HEK293 (cell line): ENCODE measurements at regions not wholly inside any gene's neighbourhood (a gene's known extent, or its start where the extent isn't known, plus 50 kb on each side); places are given as distances from the start of the nearest gene placed in this dataset.

Experiments used
- CTCF ChIA-PET: fragments of 350-600 bp; formaldehyde crosslinking; extraction: SDS; loops from one replicate; lab custom pipeline; 2021; ENCODE audit warnings: antibody characterized with exemption; lab: Yijun Ruan, JAX
- POLR2A ChIA-PET: fragments of 300-600 bp; formaldehyde crosslinking; extraction: SDS; loops from one replicate; lab custom pipeline; 2020; ENCODE audit warnings: antibody characterized with exemption, inconsistent platforms; lab: Yijun Ruan, JAX
- H3K27ac ChIP-seq: fragments of 200-500 bp; sonication (Bioruptor generic); 2 replicates; pipeline ENCODE4 v1.5.1; 2014; ENCODE audit warnings: low read depth, low read length, control low read depth, inconsistent platforms; ENCODE audit errors: extremely low read depth
- H3K36me3 ChIP-seq, 2 experiments: fragments of 200-500 bp in 1 of 2; sonication (Bioruptor generic) in 1 of 2; 1 replicate in 1 of 2; 2 replicates in 1 of 2; pipeline ENCODE4 v1.5.1; 2014 to 2017; ENCODE audit warnings: inconsistent platforms in 2 of 2, low read length in 2 of 2; ENCODE audit not compliant: control insufficient read depth in 2 of 2, insufficient read depth in 1 of 2
- H3K4me1 ChIP-seq: fragments of 200-500 bp; sonication (Bioruptor generic); 2 replicates; pipeline ENCODE4 v1.5.1; 2014; ENCODE audit warnings: mild to moderate bottlenecking, low read length, inconsistent platforms; ENCODE audit not compliant: control insufficient read depth, insufficient read depth
- H3K4me3 ChIP-seq: 2 replicates; pipeline ENCODE4 v1.5.1; 2011; ENCODE audit warnings: low read depth, mild to moderate bottlenecking, control low read depth, low read length, moderate library complexity
- H3K9me3 ChIP-seq: fragments of 200-500 bp; sonication (Bioruptor generic); 2 replicates; pipeline ENCODE4 v1.5.1; 2014; ENCODE audit warnings: low read depth, low read length, inconsistent platforms; ENCODE audit not compliant: control insufficient read depth, insufficient read depth
- EGR2 ChIP-seq: fragments of 450-650 bp; formaldehyde crosslinking; IDR thresholded peaks from 2 replicates; pipeline ENCODE4 v1.5.1; 2016; ENCODE audit warnings: low read depth, missing biosample characterization, missing genetic modification characterization
- ELK4 ChIP-seq: IDR thresholded peaks from 2 replicates; pipeline ENCODE4 v1.6.1; 2011; ENCODE audit warnings: mild to moderate bottlenecking, low read depth, low read length, borderline replicate concordance
- REPIN1 ChIP-seq: fragments of 450-650 bp; formaldehyde crosslinking; IDR thresholded peaks from 2 replicates; pipeline ENCODE4 v1.5.1; 2017; ENCODE audit warnings: missing biosample characterization, missing genetic modification characterization, low read depth
- REST ChIP-seq: fragments of 450-650 bp; formaldehyde crosslinking; IDR thresholded peaks from 2 replicates; pipeline ENCODE4 v1.5.1; 2016; ENCODE audit warnings: missing biosample characterization, missing genetic modification characterization
- TRIM28 ChIP-seq: IDR thresholded peaks from 2 replicates; pipeline ENCODE4 v1.6.1; 2011; ENCODE audit warnings: low read length, control low read depth, borderline replicate concordance
- ZBTB11 ChIP-seq: fragments of 450-650 bp; formaldehyde crosslinking; conservative IDR thresholded peaks from 2 replicates; pipeline ENCODE4 v1.5.1; 2016; ENCODE audit warnings: low read depth, missing biosample characterization, missing genetic modification characterization
- ZBTB20 ChIP-seq: fragments of 450-650 bp; formaldehyde crosslinking; IDR thresholded peaks from 2 replicates; pipeline ENCODE4 v1.5.1; 2016; ENCODE audit warnings: missing biosample characterization, missing genetic modification characterization
- ZFP3 ChIP-seq: fragments of 450-650 bp; formaldehyde crosslinking; IDR thresholded peaks from 2 replicates; pipeline ENCODE4 v1.5.1; 2016; ENCODE audit warnings: low read depth, missing biosample characterization, missing genetic modification characterization
- ZIC2 ChIP-seq: fragments of 450-650 bp; formaldehyde crosslinking; IDR thresholded peaks from 2 replicates; pipeline ENCODE4 v1.5.1; 2016; ENCODE audit warnings: missing biosample characterization, missing genetic modification characterization
- ZNF155 ChIP-seq: fragments of 450-650 bp; formaldehyde crosslinking; IDR thresholded peaks from 2 replicates; pipeline ENCODE4 v1.5.1; 2016; ENCODE audit warnings: missing biosample characterization, missing genetic modification characterization
- ZNF157 ChIP-seq: fragments of 450-650 bp; formaldehyde crosslinking; IDR thresholded peaks from 2 replicates; pipeline ENCODE4 v1.5.1; 2016; ENCODE audit warnings: missing biosample characterization, missing genetic modification characterization
- ZNF211 ChIP-seq: fragments of 450-650 bp; formaldehyde crosslinking; IDR thresholded peaks from 2 replicates; pipeline ENCODE4 v1.5.1; 2016; ENCODE audit warnings: low read depth, missing biosample characterization, missing genetic modification characterization
- ZNF221 ChIP-seq: fragments of 450-650 bp; formaldehyde crosslinking; IDR thresholded peaks from 2 replicates; pipeline ENCODE4 v1.5.1; 2017; ENCODE audit warnings: missing biosample characterization, missing genetic modification characterization, borderline replicate concordance
- ZNF248 ChIP-seq: fragments of 450-650 bp; formaldehyde crosslinking; IDR thresholded peaks from 2 replicates; pipeline ENCODE4 v1.5.1; 2017; ENCODE audit warnings: missing biosample characterization, missing genetic modification characterization
- ZNF311 ChIP-seq: fragments of 450-650 bp; formaldehyde crosslinking; IDR thresholded peaks from 2 replicates; pipeline ENCODE4 v1.5.1; 2017; ENCODE audit warnings: missing biosample characterization, missing genetic modification characterization, borderline replicate concordance
- ZNF555 ChIP-seq: fragments of 450-650 bp; formaldehyde crosslinking; conservative IDR thresholded peaks from 2 replicates; pipeline ENCODE4 v1.5.1; 2017; ENCODE audit warnings: missing biosample characterization, mild to moderate bottlenecking, missing genetic modification characterization, inconsistent platforms
- TF ChIP-seq, protein P1 (sequence below): fragments of 450-650 bp; formaldehyde crosslinking; IDR thresholded peaks from 2 replicates; pipeline ENCODE4 v1.5.0; 2017; ENCODE audit warnings: missing biosample characterization, missing genetic modification characterization, borderline replicate concordance
- TF ChIP-seq, protein P2 (sequence below): fragments of 450-650 bp; formaldehyde crosslinking; IDR thresholded peaks from 2 replicates; pipeline ENCODE4 v1.5.1; 2016; ENCODE audit warnings: missing biosample characterization, missing genetic modification characterization
- TF ChIP-seq, protein P3 (sequence below): fragments of 450-650 bp; formaldehyde crosslinking; IDR thresholded peaks from 2 replicates; pipeline ENCODE4 v1.5.1; 2016; ENCODE audit warnings: missing biosample characterization, missing genetic modification characterization
- TF ChIP-seq, protein P4 (sequence below): fragments of 450-650 bp; formaldehyde crosslinking; IDR thresholded peaks from 2 replicates; pipeline ENCODE4 v1.5.1; 2016; ENCODE audit warnings: missing biosample characterization, missing genetic modification characterization

DNA sequence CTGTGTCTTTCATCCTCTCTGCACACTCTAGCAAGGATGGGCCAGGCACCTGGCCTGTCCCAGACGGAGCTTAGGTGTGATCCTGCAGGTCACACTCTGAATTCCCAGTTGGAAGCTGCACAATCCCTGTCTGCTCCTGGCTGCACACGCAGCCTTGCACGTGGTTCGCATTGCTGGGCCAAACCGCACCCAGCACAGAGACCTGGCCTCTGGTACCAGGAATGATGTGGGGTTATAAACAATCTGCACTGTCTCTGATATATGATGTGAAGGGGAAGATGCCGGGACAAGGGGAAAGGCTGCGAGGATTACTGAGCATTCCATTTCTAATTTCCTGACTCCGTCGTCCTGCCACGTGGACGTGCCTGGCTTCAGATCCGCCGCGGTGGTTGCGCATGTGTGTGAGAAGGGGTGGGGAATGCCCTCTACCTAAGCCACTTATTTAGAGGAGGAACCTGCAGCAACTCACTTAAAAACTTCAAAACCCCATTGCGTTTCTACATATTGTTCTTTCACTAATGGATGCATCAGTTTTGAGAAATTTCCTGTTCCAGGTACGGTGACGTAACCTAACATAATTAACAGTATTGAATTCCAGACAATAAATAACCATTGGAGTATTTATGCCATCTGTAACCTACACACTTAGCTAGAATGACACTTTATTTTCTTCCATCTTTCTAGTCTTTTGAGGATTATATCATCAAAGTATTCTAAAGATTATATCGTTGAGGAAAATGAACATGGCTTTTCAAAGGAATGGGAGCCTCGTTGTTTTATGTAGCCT, 559.7 kb upstream of the MGMT start:
- H3K36me3 ChIP-seq = no peaks in the 10 kb centered on the region
- ChIA-PET CTCF (interaction anchor here (0.8 kb wide), 1 partner anchor 1347 kb away, joined by 6 read pairs; no protein-coding TSS in a partner anchor), POLR2A (interaction anchor here (1.5 kb wide), 1 partner anchor 23 kb away, joined by 3 read pairs; no protein-coding TSS in a partner anchor)
- no peaks in the 10 kb centered on the region for H3K9me3 ChIP-seq
- H3K4me1 ChIP-seq = no peaks in the 10 kb centered on the region
- TF ChIP-seq EGR2 (tag by site-specific recombination) = no peak
- TF ChIP-seq, protein P1, sequence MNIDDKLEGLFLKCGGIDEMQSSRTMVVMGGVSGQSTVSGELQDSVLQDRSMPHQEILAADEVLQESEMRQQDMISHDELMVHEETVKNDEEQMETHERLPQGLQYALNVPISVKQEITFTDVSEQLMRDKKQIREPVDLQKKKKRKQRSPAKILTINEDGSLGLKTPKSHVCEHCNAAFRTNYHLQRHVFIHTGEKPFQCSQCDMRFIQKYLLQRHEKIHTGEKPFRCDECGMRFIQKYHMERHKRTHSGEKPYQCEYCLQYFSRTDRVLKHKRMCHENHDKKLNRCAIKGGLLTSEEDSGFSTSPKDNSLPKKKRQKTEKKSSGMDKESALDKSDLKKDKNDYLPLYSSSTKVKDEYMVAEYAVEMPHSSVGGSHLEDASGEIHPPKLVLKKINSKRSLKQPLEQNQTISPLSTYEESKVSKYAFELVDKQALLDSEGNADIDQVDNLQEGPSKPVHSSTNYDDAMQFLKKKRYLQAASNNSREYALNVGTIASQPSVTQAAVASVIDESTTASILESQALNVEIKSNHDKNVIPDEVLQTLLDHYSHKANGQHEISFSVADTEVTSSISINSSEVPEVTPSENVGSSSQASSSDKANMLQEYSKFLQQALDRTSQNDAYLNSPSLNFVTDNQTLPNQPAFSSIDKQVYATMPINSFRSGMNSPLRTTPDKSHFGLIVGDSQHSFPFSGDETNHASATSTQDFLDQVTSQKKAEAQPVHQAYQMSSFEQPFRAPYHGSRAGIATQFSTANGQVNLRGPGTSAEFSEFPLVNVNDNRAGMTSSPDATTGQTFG (tag by site-specific recombination) = no peak
- TF ChIP-seq ZBTB20 (tag by site-specific recombination) = no peak
- TF ChIP-seq ZBTB11 (tag by site-specific recombination) = no peak
- TF ChIP-seq ZFP3 (tag by site-specific recombination) = no peak
- no peak for TF ChIP-seq ZNF155 (tag by site-specific recombination)
- TF ChIP-seq, protein P2, sequence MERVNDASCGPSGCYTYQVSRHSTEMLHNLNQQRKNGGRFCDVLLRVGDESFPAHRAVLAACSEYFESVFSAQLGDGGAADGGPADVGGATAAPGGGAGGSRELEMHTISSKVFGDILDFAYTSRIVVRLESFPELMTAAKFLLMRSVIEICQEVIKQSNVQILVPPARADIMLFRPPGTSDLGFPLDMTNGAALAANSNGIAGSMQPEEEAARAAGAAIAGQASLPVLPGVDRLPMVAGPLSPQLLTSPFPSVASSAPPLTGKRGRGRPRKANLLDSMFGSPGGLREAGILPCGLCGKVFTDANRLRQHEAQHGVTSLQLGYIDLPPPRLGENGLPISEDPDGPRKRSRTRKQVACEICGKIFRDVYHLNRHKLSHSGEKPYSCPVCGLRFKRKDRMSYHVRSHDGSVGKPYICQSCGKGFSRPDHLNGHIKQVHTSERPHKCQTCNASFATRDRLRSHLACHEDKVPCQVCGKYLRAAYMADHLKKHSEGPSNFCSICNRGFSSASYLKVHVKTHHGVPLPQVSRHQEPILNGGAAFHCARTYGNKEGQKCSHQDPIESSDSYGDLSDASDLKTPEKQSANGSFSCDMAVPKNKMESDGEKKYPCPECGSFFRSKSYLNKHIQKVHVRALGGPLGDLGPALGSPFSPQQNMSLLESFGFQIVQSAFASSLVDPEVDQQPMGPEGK = no peak
- TF ChIP-seq ZIC2 (tag by site-specific recombination) = no peak
- TF ChIP-seq ZNF555 (tag by site-specific recombination) = no peak
- no peak for TF ChIP-seq ZNF248 (tag by site-specific recombination)
- TF ChIP-seq ELK4 = no peak
- TF ChIP-seq ZNF211 (tag by site-specific recombination) = no peak
- no peak for TF ChIP-seq ZNF157 (tag by site-specific recombination)
- TF ChIP-seq, protein P3, sequence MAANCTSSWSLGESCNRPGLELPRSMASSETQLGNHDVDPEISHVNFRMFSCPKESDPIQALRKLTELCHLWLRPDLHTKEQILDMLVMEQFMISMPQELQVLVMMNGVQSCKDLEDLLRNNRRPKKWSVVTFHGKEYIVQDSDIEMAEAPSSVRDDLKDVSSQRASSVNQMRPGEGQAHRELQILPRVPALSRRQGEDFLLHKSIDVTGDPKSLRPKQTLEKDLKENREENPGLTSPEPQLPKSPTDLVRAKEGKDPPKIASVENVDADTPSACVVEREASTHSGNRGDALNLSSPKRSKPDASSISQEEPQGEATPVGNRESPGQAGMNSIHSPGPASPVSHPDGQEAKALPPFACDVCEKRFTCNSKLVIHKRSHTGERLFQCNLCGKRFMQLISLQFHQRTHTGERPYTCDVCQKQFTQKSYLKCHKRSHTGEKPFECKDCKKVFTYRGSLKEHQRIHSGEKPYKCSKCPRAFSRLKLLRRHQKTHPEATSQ (tag by site-specific recombination) = no peak
- no peak for TF ChIP-seq ZNF311 (tag by site-specific recombination)
- no peak for TF ChIP-seq REST (tag by site-specific recombination)
- TF ChIP-seq, protein P4, sequence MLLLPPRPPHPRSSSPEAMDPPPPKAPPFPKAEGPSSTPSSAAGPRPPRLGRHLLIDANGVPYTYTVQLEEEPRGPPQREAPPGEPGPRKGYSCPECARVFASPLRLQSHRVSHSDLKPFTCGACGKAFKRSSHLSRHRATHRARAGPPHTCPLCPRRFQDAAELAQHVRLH (tag by site-specific recombination) = no peak
- TF ChIP-seq REPIN1 (tag by site-specific recombination) = no peak
- TF ChIP-seq ZNF221 (tag by site-specific recombination) = no peak
- no peak for TF ChIP-seq TRIM28
- H3K27ac ChIP-seq = no peak overlapping the region
- H3K4me3 ChIP-seq = no peak overlapping the region
